CD4-positive, alpha-beta T cell (primary cell): ENCODE measurements at regions not wholly inside any gene's neighbourhood (a gene's known extent, or its start where the extent isn't known, plus 50 kb on each side); places are given as distances from the start of the nearest gene placed in this dataset.

Source experiments
- ATAC-seq: fragments of 200-7000 bp; cut with Tn5 transposase; one replicate; pipeline ENCODE4 v1.10.0; 2022; ENCODE audit warnings: mild to moderate bottlenecking; ENCODE audit not compliant: poor library complexity
- CTCF ChIA-PET: fragments of 350-600 bp; sonication (Branson Sonifier 250); formaldehyde crosslinking; loops from one replicate; lab custom pipeline; 2021; ENCODE audit warnings: antibody characterized with exemption, inconsistent platforms; lab: Charles Lee
- POLR2A ChIA-PET: fragments of 350-600 bp; sonication (Branson Sonifier 250); formaldehyde crosslinking; loops from one replicate; lab custom pipeline; 2021; ENCODE audit warnings: antibody characterized with exemption, inconsistent platforms; lab: Charles Lee
- DNase-seq, 14 experiments: peaks; one replicate each; pipeline ENCODE4 v3.0.0-alpha.2; 2013 to 2020; ENCODE audit warnings: mixed read lengths in 2 of 14
- H3K27ac ChIP-seq, 2 donors: one replicate each; pipeline versions ENCODE4 v1.5.1 to v1.7.0; 2013; ENCODE audit warnings: low read length in 2 of 2, low read depth in 1 of 2, mild to moderate bottlenecking in 1 of 2
- H3K27me3 ChIP-seq, 2 experiments: 1 replicate in 1 of 2; 2 replicates in 1 of 2; pipeline versions ENCODE4 v1.6.1 to v1.7.0; 2013; ENCODE audit warnings: low read length in 2 of 2, control low read depth in 1 of 2, mild to moderate bottlenecking in 1 of 2, moderate library complexity in 1 of 2; ENCODE audit not compliant: insufficient read depth in 2 of 2, control insufficient read depth in 1 of 2
- H3K36me3 ChIP-seq: one replicate; pipeline ENCODE4 v1.6.1; 2013; ENCODE audit warnings: low read length, control low read depth; ENCODE audit not compliant: insufficient read depth
- H3K4me1 ChIP-seq: one replicate; pipeline ENCODE4 v1.6.1; 2013; ENCODE audit warnings: low read length, control low read depth; ENCODE audit not compliant: insufficient read depth
- H3K4me3 ChIP-seq: one replicate; pipeline ENCODE4 v1.5.1; 2013; ENCODE audit warnings: mild to moderate bottlenecking, low read length, moderate library complexity
- H3K9me3 ChIP-seq, 2 experiments: 1 replicate in 1 of 2; 2 replicates in 1 of 2; pipeline versions ENCODE4 v1.6.1 to v1.7.0; 2013; ENCODE audit warnings: low read length in 2 of 2, mild to moderate bottlenecking in 2 of 2, control low read depth in 1 of 2, moderate library complexity in 1 of 2; ENCODE audit not compliant: control insufficient read depth in 1 of 2, insufficient read depth in 1 of 2
- H3K27ac Mint-ChIP-seq: one replicate; pipeline ENCODE4 v1.8.0; 2020; ENCODE audit warnings: mixed read lengths
- H3K27me3 Mint-ChIP-seq: one replicate; pipeline ENCODE4 v1.8.0; 2021; ENCODE audit warnings: mixed read lengths
- H3K36me3 Mint-ChIP-seq: one replicate; pipeline ENCODE4 v1.8.0; 2021; ENCODE audit warnings: low read depth, mixed read lengths
- H3K4me1 Mint-ChIP-seq: one replicate; pipeline ENCODE4 v1.8.0; 2021; ENCODE audit warnings: low read depth, mixed read lengths
- H3K4me3 Mint-ChIP-seq: one replicate; pipeline ENCODE4 v1.8.0; 2020; ENCODE audit warnings: mild to moderate bottlenecking, mixed read lengths
- H3K9me3 Mint-ChIP-seq: one replicate; pipeline ENCODE4 v1.8.0; 2020; ENCODE audit warnings: mixed read lengths
- intact Hi-C, 2 experiments: fragments of 100-400 bp; cut with DNase I in 1 of 2; cut with micrococcal nuclease in 1 of 2; formaldehyde crosslinking; loops; one replicate each; pipeline versions ENCODE4 v1.15.1 to v1.9.0; 2023 to 2025; cut with DNase I, micrococcal nuclease
- TF ChIP-seq, protein P1 (sequence below): fragments of 200-600 bp; IDR thresholded peaks from one replicate; pipeline ENCODE4 v1.8.0; 2022; ENCODE audit warnings: antibody characterized with exemption, mild to moderate bottlenecking

GRCh38 chr15:47997195-47998080, 123.4 kb upstream of the SLC24A5 start:
- H3K27ac ChIP-seq: no peak overlapping the region
- Mint-ChIP-seq H3K4me3 (no peak overlapping the region), H3K9me3 (no peaks in the 10 kb centered on the region), H3K27ac (no peak overlapping the region), H3K36me3 (no peaks in the 10 kb centered on the region), H3K4me1 (no peaks in the 10 kb centered on the region), H3K27me3 (no peaks in the 10 kb centered on the region)
- no peaks in the 10 kb centered on the region for H3K27me3 ChIP-seq
- ATAC-seq: no peak
- CTCF ChIA-PET: no interaction called here
- H3K36me3 ChIP-seq: no peaks in the 10 kb centered on the region
- no peak overlapping the region for H3K4me3 ChIP-seq
- no peaks in the 10 kb centered on the region for H3K9me3 ChIP-seq
- TF ChIP-seq, protein P1, sequence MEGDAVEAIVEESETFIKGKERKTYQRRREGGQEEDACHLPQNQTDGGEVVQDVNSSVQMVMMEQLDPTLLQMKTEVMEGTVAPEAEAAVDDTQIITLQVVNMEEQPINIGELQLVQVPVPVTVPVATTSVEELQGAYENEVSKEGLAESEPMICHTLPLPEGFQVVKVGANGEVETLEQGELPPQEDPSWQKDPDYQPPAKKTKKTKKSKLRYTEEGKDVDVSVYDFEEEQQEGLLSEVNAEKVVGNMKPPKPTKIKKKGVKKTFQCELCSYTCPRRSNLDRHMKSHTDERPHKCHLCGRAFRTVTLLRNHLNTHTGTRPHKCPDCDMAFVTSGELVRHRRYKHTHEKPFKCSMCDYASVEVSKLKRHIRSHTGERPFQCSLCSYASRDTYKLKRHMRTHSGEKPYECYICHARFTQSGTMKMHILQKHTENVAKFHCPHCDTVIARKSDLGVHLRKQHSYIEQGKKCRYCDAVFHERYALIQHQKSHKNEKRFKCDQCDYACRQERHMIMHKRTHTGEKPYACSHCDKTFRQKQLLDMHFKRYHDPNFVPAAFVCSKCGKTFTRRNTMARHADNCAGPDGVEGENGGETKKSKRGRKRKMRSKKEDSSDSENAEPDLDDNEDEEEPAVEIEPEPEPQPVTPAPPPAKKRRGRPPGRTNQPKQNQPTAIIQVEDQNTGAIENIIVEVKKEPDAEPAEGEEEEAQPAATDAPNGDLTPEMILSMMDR: no peak
- H3K4me1 ChIP-seq: no peaks in the 10 kb centered on the region
- POLR2A ChIA-PET: no interaction called here
- intact Hi-C loops: no loop called here
- no peak for DNase-seq

GRCh38 chr15:47998619-47999019, 122.2 kb upstream of the SLC24A5 start:
- no peaks in the 10 kb centered on the region for H3K9me3 Mint-ChIP-seq
- TF ChIP-seq, protein P1: no peak
- H3K4me1 ChIP-seq: no peaks in the 10 kb centered on the region
- H3K27ac Mint-ChIP-seq: no peak overlapping the region
- H3K36me3 Mint-ChIP-seq: no peaks in the 10 kb centered on the region
- ChIA-PET CTCF (no interaction called here), POLR2A (no interaction called here)
- no peaks in the 10 kb centered on the region for H3K9me3 ChIP-seq
- no peaks in the 10 kb centered on the region for H3K27me3 ChIP-seq
- H3K27ac ChIP-seq: no peak overlapping the region
- intact Hi-C loops: no loop called here
- no peaks in the 10 kb centered on the region for H3K27me3 Mint-ChIP-seq
- no peak overlapping the region for H3K4me3 Mint-ChIP-seq
- no peak for ATAC-seq
- no peak overlapping the region for H3K4me3 ChIP-seq
- H3K4me1 Mint-ChIP-seq: no peaks in the 10 kb centered on the region
- no peaks in the 10 kb centered on the region for H3K36me3 ChIP-seq
- no peak for DNase-seq

GRCh38 chr15:48001393-48002039, 119.3 kb upstream of the SLC24A5 start:
- H3K36me3 Mint-ChIP-seq: no peaks in the 10 kb centered on the region
- no peaks in the 10 kb centered on the region for H3K4me1 Mint-ChIP-seq
- H3K9me3 ChIP-seq: no peaks in the 10 kb centered on the region
- DNase-seq (no peak), ATAC-seq (no peak)
- no peaks in the 10 kb centered on the region for H3K4me1 ChIP-seq
- H3K27me3 ChIP-seq: no peaks in the 10 kb centered on the region
- no peak overlapping the region for H3K27ac Mint-ChIP-seq
- no peaks in the 10 kb centered on the region for H3K36me3 ChIP-seq
- H3K9me3 Mint-ChIP-seq: no peaks in the 10 kb centered on the region
- CTCF ChIA-PET: no interaction called here
- H3K27ac ChIP-seq: no peak overlapping the region
- POLR2A ChIA-PET: no interaction called here
- H3K4me3 Mint-ChIP-seq: no peak overlapping the region
- no peak overlapping the region for H3K4me3 ChIP-seq
- intact Hi-C loops: no loop called here
- H3K27me3 Mint-ChIP-seq: no peaks in the 10 kb centered on the region
- TF ChIP-seq, protein P1: no peak
